22Rv1 (cell line): ENCODE measurements at regions not wholly inside any gene's neighbourhood (a gene's known extent, or its start where the extent isn't known, plus 50 kb on each side); places are given as distances from the start of the nearest gene placed in this dataset.

Experiments used
- ZFX ChIP-seq: fragments of 450-650 bp; IDR thresholded peaks from 2 replicates; pipeline ENCODE4 v1.6.1; 2017; ENCODE audit warnings: antibody characterized with exemption, borderline replicate concordance
- TF ChIP-seq, protein P1 (sequence below): fragments of 450-650 bp; IDR thresholded peaks from 2 replicates; pipeline ENCODE4 v1.5.1; 2017; ENCODE audit warnings: mild to moderate bottlenecking

DNA sequence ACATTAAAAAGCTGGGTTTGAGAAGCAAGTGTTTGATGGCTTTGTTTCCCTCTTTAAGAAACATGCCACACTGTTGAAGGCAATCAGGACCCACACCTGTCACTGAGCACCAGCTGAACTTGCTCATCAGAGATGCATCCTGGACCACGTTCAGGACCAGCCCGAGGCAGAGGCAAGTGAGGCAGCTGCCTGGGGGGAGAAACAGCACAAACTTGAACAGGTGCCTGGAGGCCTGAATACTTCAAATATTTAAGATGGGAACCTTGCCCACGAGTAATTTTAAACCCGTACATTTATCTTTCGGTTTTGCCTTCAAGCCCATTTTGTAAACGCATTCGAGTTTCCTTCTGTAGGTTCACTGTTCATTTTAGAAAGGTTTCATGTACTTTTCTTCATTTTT lies 421.3 kb downstream of the NYAP2 start:
- TF ChIP-seq, protein P1, sequence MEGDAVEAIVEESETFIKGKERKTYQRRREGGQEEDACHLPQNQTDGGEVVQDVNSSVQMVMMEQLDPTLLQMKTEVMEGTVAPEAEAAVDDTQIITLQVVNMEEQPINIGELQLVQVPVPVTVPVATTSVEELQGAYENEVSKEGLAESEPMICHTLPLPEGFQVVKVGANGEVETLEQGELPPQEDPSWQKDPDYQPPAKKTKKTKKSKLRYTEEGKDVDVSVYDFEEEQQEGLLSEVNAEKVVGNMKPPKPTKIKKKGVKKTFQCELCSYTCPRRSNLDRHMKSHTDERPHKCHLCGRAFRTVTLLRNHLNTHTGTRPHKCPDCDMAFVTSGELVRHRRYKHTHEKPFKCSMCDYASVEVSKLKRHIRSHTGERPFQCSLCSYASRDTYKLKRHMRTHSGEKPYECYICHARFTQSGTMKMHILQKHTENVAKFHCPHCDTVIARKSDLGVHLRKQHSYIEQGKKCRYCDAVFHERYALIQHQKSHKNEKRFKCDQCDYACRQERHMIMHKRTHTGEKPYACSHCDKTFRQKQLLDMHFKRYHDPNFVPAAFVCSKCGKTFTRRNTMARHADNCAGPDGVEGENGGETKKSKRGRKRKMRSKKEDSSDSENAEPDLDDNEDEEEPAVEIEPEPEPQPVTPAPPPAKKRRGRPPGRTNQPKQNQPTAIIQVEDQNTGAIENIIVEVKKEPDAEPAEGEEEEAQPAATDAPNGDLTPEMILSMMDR, result no peak
- TF ChIP-seq ZFX, result no peak
